HL-60 (cell line): ENCODE measurements at regions not wholly inside any gene's neighbourhood (a gene's known extent, or its start where the extent isn't known, plus 50 kb on each side); places are given as distances from the start of the nearest gene placed in this dataset.
"Not testable (repeated sequence)": the region's sequence is repeated elsewhere in the genome, so short reads cannot be mapped to it uniquely, and the experiment has no call there.

Experiments used
- DNase-seq, 2 experiments: peaks; one replicate each; pipeline ENCODE4 v3.0.0-alpha.2; 2010 to 2020; ENCODE audit warnings: low read depth in 1 of 2, low spot score in 1 of 2
- H3K27ac ChIP-seq: fragments of 250-450 bp; sonication (Bioruptor Pico); replicated peaks from 2 replicates; pipeline ENCODE4 v1.5.1; 2020; ENCODE audit warnings: mild to moderate bottlenecking, moderate library complexity
- H3K27me3 ChIP-seq: fragments of 250-450 bp; sonication (Bioruptor Pico); 2 replicates; pipeline ENCODE4 v1.5.1; 2021; ENCODE audit warnings: mild to moderate bottlenecking, moderate library complexity; ENCODE audit not compliant: insufficient read depth, poor library complexity, severe bottlenecking
- H3K4me3 ChIP-seq: replicated peaks from 2 replicates; pipeline ENCODE4 v1.5.1; 2011; ENCODE audit warnings: mild to moderate bottlenecking, control low read depth, low read length; ENCODE audit not compliant: insufficient read depth
- GABPA ChIP-seq: IDR thresholded peaks from 2 replicates; pipeline ENCODE4 v1.6.1; 2012; ENCODE audit warnings: low read depth
- POLR2AphosphoS5 ChIP-seq: IDR thresholded peaks from 2 replicates; pipeline ENCODE4 v1.6.1; 2012; ENCODE audit warnings: low read depth
- REST ChIP-seq: IDR thresholded peaks from 2 replicates; pipeline ENCODE4 v1.6.1; 2012; ENCODE audit warnings: low read depth; ENCODE audit not compliant: insufficient replicate concordance
- SPI1 ChIP-seq: IDR thresholded peaks from 2 replicates; pipeline ENCODE4 v1.6.1; 2012; ENCODE audit warnings: low read depth, mild to moderate bottlenecking, borderline replicate concordance
- TF ChIP-seq, protein P1 (sequence below): IDR thresholded peaks from one replicate; pipeline ENCODE4 v1.5.1; 2011; ENCODE audit warnings: low read length, control low read depth, inconsistent platforms; ENCODE audit not compliant: insufficient read depth

GRCh38 chr12:124160097-124160756 lies 134.7 kb upstream of the RFLNA start:
- no peak overlapping the region for H3K4me3 ChIP-seq
- TF ChIP-seq, protein P1, sequence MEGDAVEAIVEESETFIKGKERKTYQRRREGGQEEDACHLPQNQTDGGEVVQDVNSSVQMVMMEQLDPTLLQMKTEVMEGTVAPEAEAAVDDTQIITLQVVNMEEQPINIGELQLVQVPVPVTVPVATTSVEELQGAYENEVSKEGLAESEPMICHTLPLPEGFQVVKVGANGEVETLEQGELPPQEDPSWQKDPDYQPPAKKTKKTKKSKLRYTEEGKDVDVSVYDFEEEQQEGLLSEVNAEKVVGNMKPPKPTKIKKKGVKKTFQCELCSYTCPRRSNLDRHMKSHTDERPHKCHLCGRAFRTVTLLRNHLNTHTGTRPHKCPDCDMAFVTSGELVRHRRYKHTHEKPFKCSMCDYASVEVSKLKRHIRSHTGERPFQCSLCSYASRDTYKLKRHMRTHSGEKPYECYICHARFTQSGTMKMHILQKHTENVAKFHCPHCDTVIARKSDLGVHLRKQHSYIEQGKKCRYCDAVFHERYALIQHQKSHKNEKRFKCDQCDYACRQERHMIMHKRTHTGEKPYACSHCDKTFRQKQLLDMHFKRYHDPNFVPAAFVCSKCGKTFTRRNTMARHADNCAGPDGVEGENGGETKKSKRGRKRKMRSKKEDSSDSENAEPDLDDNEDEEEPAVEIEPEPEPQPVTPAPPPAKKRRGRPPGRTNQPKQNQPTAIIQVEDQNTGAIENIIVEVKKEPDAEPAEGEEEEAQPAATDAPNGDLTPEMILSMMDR: no peak
- TF ChIP-seq REST (no peak), GABPA (no peak), SPI1 (no peak), POLR2AphosphoS5 (no peak)
- H3K27me3 ChIP-seq: no peaks in the 10 kb centered on the region
- no peak overlapping the region for H3K27ac ChIP-seq
- DNase-seq: no peak

DNA sequence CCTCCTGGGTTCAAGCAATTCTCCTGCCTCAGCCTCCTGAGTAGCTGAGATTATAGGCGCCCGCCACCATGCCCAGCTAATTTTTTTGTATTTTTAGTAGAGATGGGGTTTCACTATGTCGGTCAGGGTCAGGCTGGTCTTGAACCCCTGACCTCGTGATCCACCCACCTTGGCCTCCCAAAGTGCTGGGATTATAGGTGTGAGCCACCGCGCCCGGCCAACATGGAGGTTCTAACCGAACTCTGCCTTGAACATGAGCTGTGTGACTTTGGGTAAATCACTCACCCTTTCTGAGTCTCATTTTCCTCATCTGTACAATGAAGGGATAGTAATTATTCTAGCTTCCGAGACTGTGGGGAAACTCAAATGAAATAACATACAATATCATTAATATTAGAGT lies 133.5 kb upstream of the RFLNA start:
- not testable (repeated sequence) for H3K27me3 ChIP-seq, DNase-seq

GRCh38 chr12:124162151-124163110 lies 132.5 kb upstream of the RFLNA start:
- no peak for TF ChIP-seq REST
- TF ChIP-seq SPI1: no peak
- H3K4me3 ChIP-seq: no peak overlapping the region
- H3K27ac ChIP-seq: no peak overlapping the region
- no peak for DNase-seq
- no peaks in the 10 kb centered on the region for H3K27me3 ChIP-seq

More for the DNA sequence above, 133.5 kb upstream of the RFLNA start:
- not testable (repeated sequence) for H3K27ac ChIP-seq, H3K4me3 ChIP-seq

- no peak overlapping the region for H3K27ac ChIP-seq
- TF ChIP-seq REST: no peak
- TF ChIP-seq SPI1: no peak
- TF ChIP-seq, protein P1: no peak
- TF ChIP-seq POLR2AphosphoS5: no peak
- no peak for TF ChIP-seq GABPA
- no peaks in the 10 kb centered on the region for H3K27me3 ChIP-seq
- no peak for DNase-seq
- H3K4me3 ChIP-seq: no peak overlapping the region
Measured at GRCh38 chr12:124165695-124166094, 129.2 kb upstream of the RFLNA start.
